HG03066 (cell line): ENCODE measurements at regions not wholly inside any gene's neighbourhood (a gene's known extent, or its start where the extent isn't known, plus 50 kb on each side); places are given as distances from the start of the nearest gene placed in this dataset.

ENCODE experiments used
- ATAC-seq: cut with Tn5 transposase; IDR thresholded peaks from one replicate; pipeline ENCODE4 v1.9.1; 2021; ENCODE audit warnings: low read depth; ENCODE audit not compliant: unreplicated experiment

GRCh38 chr22:48173061-48173772 is 1410.8 kb downstream of the TBC1D22A start:
- no peak for ATAC-seq

GRCh38 chr22:48171271-48171691 is 1408.8 kb downstream of the TBC1D22A start:
- no peak for ATAC-seq

GRCh38 chr22:48169227-48169626 is 1406.8 kb downstream of the TBC1D22A start:
- ATAC-seq, result no peak

GRCh38 chr22:48167238-48167637 is 1404.8 kb downstream of the TBC1D22A start:
- ATAC-seq, result no peak

GRCh38 chr22:48161298-48161697 is 1398.8 kb downstream of the TBC1D22A start:
- ATAC-seq, result no peak

- ATAC-seq, result no peak
Observed at GRCh38 chr22:48157676-48158075, 1395.2 kb downstream of the TBC1D22A start.

- ATAC-seq, result no peak
Observed at GRCh38 chr22:48156603-48157355, 1394.3 kb downstream of the TBC1D22A start.

- no peak for ATAC-seq
Observed at GRCh38 chr22:48155446-48155845, 1393.0 kb downstream of the TBC1D22A start.

GRCh38 chr22:48154943-48155240 is 1392.4 kb downstream of the TBC1D22A start:
- ATAC-seq, result no peak

GRCh38 chr22:48154169-48154942 is 1391.9 kb downstream of the TBC1D22A start:
- ATAC-seq, result no peak

- ATAC-seq, result no peak
Observed at GRCh38 chr22:48153726-48154125, 1391.3 kb downstream of the TBC1D22A start.

- ATAC-seq, result no peak
Observed at GRCh38 chr22:48152916-48153315, 1390.5 kb downstream of the TBC1D22A start.

GRCh38 chr22:48152164-48152775 is 1389.8 kb downstream of the TBC1D22A start:
- no peak for ATAC-seq

GRCh38 chr22:48151641-48152040 is 1389.2 kb downstream of the TBC1D22A start:
- ATAC-seq, result no peak

- no peak for ATAC-seq
Observed at GRCh38 chr22:48147831-48148230, 1385.4 kb downstream of the TBC1D22A start.

- no peak for ATAC-seq
Observed at GRCh38 chr22:48147404-48147803, 1385.0 kb downstream of the TBC1D22A start.

GRCh38 chr22:48146426-48146825 is 1384.0 kb downstream of the TBC1D22A start:
- no peak for ATAC-seq

- no peak for ATAC-seq
Observed at GRCh38 chr22:48145738-48146137, 1383.3 kb downstream of the TBC1D22A start.

- no peak for ATAC-seq
Observed at GRCh38 chr22:48144318-48144717, 1381.9 kb downstream of the TBC1D22A start.

- no peak for ATAC-seq
Observed at GRCh38 chr22:48143856-48144255, 1381.4 kb downstream of the TBC1D22A start.

GRCh38 chr22:48142388-48142787 is 1379.9 kb downstream of the TBC1D22A start:
- ATAC-seq, result no peak
